CD4-positive, alpha-beta memory T cell (primary cell): ENCODE measurements at regions not wholly inside any gene's neighbourhood (a gene's known extent, or its start where the extent isn't known, plus 50 kb on each side); places are given as distances from the start of the nearest gene placed in this dataset.
"Not testable (repeated sequence)": the region's sequence is repeated elsewhere in the genome, so short reads cannot be mapped to it uniquely, and the experiment has no call there.

ENCODE experiments used
- CTCF ChIA-PET: fragments of 350-600 bp; sonication (Branson Sonifier 250); formaldehyde crosslinking; loops from one replicate; lab custom pipeline; 2021; ENCODE audit warnings: inconsistent platforms; ENCODE audit not compliant: partially characterized antibody; lab: Charles Lee
- POLR2A ChIA-PET: fragments of 350-600 bp; sonication (Branson Sonifier 250); formaldehyde crosslinking; loops from one replicate; lab custom pipeline; 2021; ENCODE audit not compliant: partially characterized antibody; lab: Charles Lee
- DNase-seq, 5 donors: peaks; one replicate each; pipeline versions ENCODE4 v3.0.0 to v3.0.0-alpha.2; 2020 to 2022; ENCODE audit warnings: mixed read lengths in 1 of 5
- H3K27ac ChIP-seq: one replicate; pipeline ENCODE4 v1.7.0; 2013; ENCODE audit warnings: low read depth, low read length
- H3K27me3 ChIP-seq: 2 replicates; pipeline ENCODE4 v1.7.0; 2013; ENCODE audit warnings: mild to moderate bottlenecking, low read length, moderate library complexity; ENCODE audit not compliant: insufficient read depth
- H3K36me3 ChIP-seq: 2 replicates; pipeline ENCODE4 v1.7.0; 2013; ENCODE audit warnings: mild to moderate bottlenecking, low read length, moderate library complexity; ENCODE audit not compliant: insufficient read depth
- H3K4me1 ChIP-seq: 2 replicates; pipeline ENCODE4 v1.7.0; 2013; ENCODE audit warnings: mild to moderate bottlenecking, low read length, moderate library complexity; ENCODE audit not compliant: insufficient read depth
- H3K4me3 ChIP-seq, 2 donors: one replicate each; pipeline ENCODE4 v1.7.0; 2013; ENCODE audit warnings: low read length in 2 of 2, mild to moderate bottlenecking in 1 of 2
- H3K9me3 ChIP-seq, 2 donors: one replicate each; pipeline ENCODE4 v1.7.0; 2013; ENCODE audit warnings: low read length in 2 of 2, control low read depth in 1 of 2; ENCODE audit not compliant: control insufficient read depth in 1 of 2
- H3K27ac Mint-ChIP-seq, 7 donors: one replicate each; pipeline ENCODE4 v1.8.0; 2020 to 2021; ENCODE audit warnings: mixed read lengths in 7 of 7, mild to moderate bottlenecking in 6 of 7, inconsistent platforms in 3 of 7, moderate library complexity in 3 of 7
- H3K27me3 Mint-ChIP-seq, 2 donors: one replicate each; pipeline ENCODE4 v1.8.0; 2020 to 2021; ENCODE audit warnings: mixed read lengths in 2 of 2
- H3K36me3 Mint-ChIP-seq, 2 donors: one replicate each; pipeline ENCODE4 v1.8.0; 2020 to 2021; ENCODE audit warnings: mixed read lengths in 2 of 2, inconsistent platforms in 1 of 2, mild to moderate bottlenecking in 1 of 2
- H3K4me1 Mint-ChIP-seq, 4 donors: one replicate each; pipeline ENCODE4 v1.8.0; 2020 to 2021; ENCODE audit warnings: mixed read lengths in 4 of 4, mild to moderate bottlenecking in 1 of 4
- H3K4me3 Mint-ChIP-seq, 8 donors: one replicate each; pipeline ENCODE4 v1.8.0; 2020 to 2021; ENCODE audit warnings: mixed read lengths in 8 of 8, mild to moderate bottlenecking in 7 of 8, moderate library complexity in 6 of 8, inconsistent platforms in 3 of 8
- H3K9me3 Mint-ChIP-seq, 8 donors: one replicate each; pipeline ENCODE4 v1.8.0; 2020 to 2021; ENCODE audit warnings: mixed read lengths in 8 of 8, mild to moderate bottlenecking in 5 of 8, inconsistent platforms in 3 of 8, moderate library complexity in 1 of 8
- intact Hi-C: fragments of 100-400 bp; cut with micrococcal nuclease; formaldehyde crosslinking; loops from one replicate; pipeline ENCODE4 v1.15.1; 2023

- ChIA-PET POLR2A (no interaction called here), CTCF (no interaction called here)
- intact Hi-C loops = no loop called here
- H3K36me3 Mint-ChIP-seq = no peaks in the 10 kb centered on the region
- no peaks in the 10 kb centered on the region for H3K36me3 ChIP-seq
- H3K27ac ChIP-seq = no peak overlapping the region
- H3K4me3 Mint-ChIP-seq = no peak overlapping the region
- H3K27ac Mint-ChIP-seq = no peak overlapping the region
- H3K27me3 Mint-ChIP-seq = no peaks in the 10 kb centered on the region
- H3K9me3 ChIP-seq = no peaks in the 10 kb centered on the region
- H3K9me3 Mint-ChIP-seq = peaks cover 2 to 37% (median 21%) of the 10 kb centered on the region in 8 donors
- no peak for DNase-seq
- H3K4me1 ChIP-seq = no peaks in the 10 kb centered on the region
- H3K4me1 Mint-ChIP-seq = no peaks in the 10 kb centered on the region
- no peak overlapping the region for H3K4me3 ChIP-seq
- no peaks in the 10 kb centered on the region for H3K27me3 ChIP-seq
Measured at GRCh38 chr9:25814023-25814422, 135.8 kb upstream of the TUSC1 start.

- Histone ChIP-seq H3K27me3 (no peaks in the 10 kb centered on the region), H3K27ac (no peak overlapping the region), H3K4me3 (no peak overlapping the region), H3K4me1 (no peaks in the 10 kb centered on the region), H3K9me3 (no peaks in the 10 kb centered on the region), H3K36me3 (no peaks in the 10 kb centered on the region)
- Mint-ChIP-seq H3K4me3 (no peak overlapping the region), H3K36me3 (no peaks in the 10 kb centered on the region), H3K27me3 (no peaks in the 10 kb centered on the region), H3K9me3 (peaks cover 2 to 40% (median 22%) of the 10 kb centered on the region in 8 donors), H3K4me1 (no peaks in the 10 kb centered on the region), H3K27ac (no peak overlapping the region)
- ChIA-PET POLR2A (no interaction called here), CTCF (no interaction called here)
- intact Hi-C loops = no loop called here
- no peak for DNase-seq
Measured at GRCh38 chr9:25813478-25813877, 135.2 kb upstream of the TUSC1 start.

- no peaks in the 10 kb centered on the region for H3K36me3 Mint-ChIP-seq
- no peaks in the 10 kb centered on the region for H3K4me1 ChIP-seq
- DNase-seq = no peak
- no peaks in the 10 kb centered on the region for H3K27me3 Mint-ChIP-seq
- H3K27ac ChIP-seq = no peak overlapping the region
- intact Hi-C loops = no loop called here
- H3K36me3 ChIP-seq = no peaks in the 10 kb centered on the region
- no peaks in the 10 kb centered on the region for H3K27me3 ChIP-seq
- no peaks in the 10 kb centered on the region for H3K4me1 Mint-ChIP-seq
- ChIA-PET POLR2A (no interaction called here), CTCF (no interaction called here)
- no peak overlapping the region for H3K4me3 ChIP-seq
- H3K4me3 Mint-ChIP-seq = no peak overlapping the region
- peaks cover 5 to 48% (median 25%) of the 10 kb centered on the region in 8 donors for H3K9me3 Mint-ChIP-seq
- H3K9me3 ChIP-seq = no peaks in the 10 kb centered on the region
- H3K27ac Mint-ChIP-seq = no peak overlapping the region
Measured at GRCh38 chr9:25808554-25808953, 130.3 kb upstream of the TUSC1 start.

GRCh38 chr9:25804856-25805255 is 126.6 kb upstream of the TUSC1 start:
- Mint-ChIP-seq H3K27me3 (no peaks in the 10 kb centered on the region), H3K36me3 (no peaks in the 10 kb centered on the region), H3K4me3 (no peak overlapping the region), H3K9me3 (peaks cover 2 to 47% (median 22%) of the 10 kb centered on the region in 8 donors), H3K4me1 (no peaks in the 10 kb centered on the region), H3K27ac (no peak overlapping the region)
- Histone ChIP-seq H3K36me3 (no peaks in the 10 kb centered on the region), H3K27me3 (no peaks in the 10 kb centered on the region), H3K4me1 (no peaks in the 10 kb centered on the region), H3K4me3 (no peak overlapping the region), H3K27ac (no peak overlapping the region), H3K9me3 (no peaks in the 10 kb centered on the region)
- CTCF ChIA-PET = no interaction called here
- no peak for DNase-seq
- intact Hi-C loops = no loop called here
- POLR2A ChIA-PET = no interaction called here

DNA sequence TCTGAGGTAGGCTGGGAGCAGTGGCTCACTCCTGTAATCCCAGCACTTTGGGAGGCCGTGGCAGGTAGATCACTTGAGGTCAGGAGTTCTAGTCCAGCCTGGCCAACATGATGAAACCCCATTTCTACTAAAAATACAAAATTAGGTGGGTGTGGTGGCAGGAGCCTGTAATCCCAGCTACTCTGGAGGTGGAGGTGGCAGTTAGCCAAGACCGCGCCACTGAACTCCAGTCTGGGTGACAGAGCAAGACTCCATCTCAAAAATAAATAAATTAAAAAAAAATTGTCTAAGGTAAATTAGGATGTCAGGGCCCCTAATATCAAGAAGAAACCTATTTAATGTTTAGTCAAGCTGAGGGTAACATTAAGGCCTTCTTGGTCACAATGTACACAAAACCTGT is 123.7 kb upstream of the TUSC1 start:
- H3K27ac ChIP-seq, CTCF ChIA-PET, H3K4me1 ChIP-seq, H3K27me3 Mint-ChIP-seq, H3K9me3 ChIP-seq, H3K36me3 Mint-ChIP-seq, H3K4me3 ChIP-seq, DNase-seq, H3K27ac Mint-ChIP-seq, H3K4me1 Mint-ChIP-seq, H3K36me3 ChIP-seq, H3K27me3 ChIP-seq, intact Hi-C loops, H3K4me3 Mint-ChIP-seq, POLR2A ChIA-PET: not testable (repeated sequence)
- H3K9me3 Mint-ChIP-seq = peaks cover 4 to 49% (median 28%) of the 10 kb centered on the region in 8 donors

- Mint-ChIP-seq H3K4me3 (no peak overlapping the region), H3K36me3 (no peaks in the 10 kb centered on the region), H3K27ac (no peak overlapping the region), H3K9me3 (peaks cover 4 to 15% (median 7%) of the 10 kb centered on the region in 8 donors), H3K27me3 (no peaks in the 10 kb centered on the region), H3K4me1 (no peaks in the 10 kb centered on the region)
- POLR2A ChIA-PET = no interaction called here
- Histone ChIP-seq H3K4me3 (no peak overlapping the region), H3K4me1 (no peaks in the 10 kb centered on the region), H3K36me3 (no peaks in the 10 kb centered on the region), H3K27me3 (no peaks in the 10 kb centered on the region), H3K27ac (no peak overlapping the region), H3K9me3 (no peaks in the 10 kb centered on the region)
- DNase-seq = no peak
- intact Hi-C loops = no loop called here
- CTCF ChIA-PET = no interaction called here
Measured at GRCh38 chr9:25773805-25774204, 95.6 kb upstream of the TUSC1 start.

- Histone ChIP-seq H3K36me3 (no peaks in the 10 kb centered on the region), H3K27me3 (no peaks in the 10 kb centered on the region), H3K9me3 (no peaks in the 10 kb centered on the region), H3K4me3 (no peak overlapping the region), H3K4me1 (no peaks in the 10 kb centered on the region), H3K27ac (no peak overlapping the region)
- H3K4me1 Mint-ChIP-seq = no peaks in the 10 kb centered on the region
- POLR2A ChIA-PET = no interaction called here
- no peak overlapping the region for H3K4me3 Mint-ChIP-seq
- no peaks in the 10 kb centered on the region for H3K36me3 Mint-ChIP-seq
- CTCF ChIA-PET = no interaction called here
- intact Hi-C loops = no loop called here
- DNase-seq = no peak
- no peaks in the 10 kb centered on the region for H3K27me3 Mint-ChIP-seq
- H3K27ac Mint-ChIP-seq = no peak overlapping the region
- peaks cover 2 to 23% (median 17%) of the 10 kb centered on the region in 8 donors for H3K9me3 Mint-ChIP-seq
Measured at GRCh38 chr9:25755951-25756350, 77.7 kb upstream of the TUSC1 start.

GRCh38 chr9:25752398-25752797 is 74.2 kb upstream of the TUSC1 start:
- Histone ChIP-seq H3K4me3 (no peak overlapping the region), H3K9me3 (no peaks in the 10 kb centered on the region), H3K27ac (no peak overlapping the region), H3K27me3 (no peaks in the 10 kb centered on the region), H3K36me3 (no peaks in the 10 kb centered on the region), H3K4me1 (no peaks in the 10 kb centered on the region)
- H3K27ac Mint-ChIP-seq = no peak overlapping the region
- H3K4me1 Mint-ChIP-seq = no peaks in the 10 kb centered on the region
- H3K27me3 Mint-ChIP-seq = no peaks in the 10 kb centered on the region
- DNase-seq = no peak
- intact Hi-C loops = no loop called here
- H3K36me3 Mint-ChIP-seq = no peaks in the 10 kb centered on the region
- POLR2A ChIA-PET = no interaction called here
- H3K4me3 Mint-ChIP-seq = no peak overlapping the region
- peaks cover 0 to 20% (median 10%) of the 10 kb centered on the region in 8 donors for H3K9me3 Mint-ChIP-seq
- CTCF ChIA-PET = no interaction called here
